IPS DF 6.9 (cell line): ENCODE measurements at regions not wholly inside any gene's neighbourhood (a gene's known extent, or its start where the extent isn't known, plus 50 kb on each side); places are given as distances from the start of the nearest gene placed in this dataset.
"Not testable (repeated sequence)": the region's sequence is repeated elsewhere in the genome, so short reads cannot be mapped to it uniquely, and the experiment has no call there.

Experiments used
- DNase-seq: peaks from one replicate; pipeline ENCODE4 v3.0.0-alpha.2; 2013; ENCODE audit warnings: low read depth, low spot score
- H3K27ac ChIP-seq: one replicate; pipeline ENCODE4 v1.5.1; 2013; ENCODE audit warnings: low read length, control low read depth
- H3K27me3 ChIP-seq: 2 replicates; pipeline ENCODE4 v1.6.1; 2013; ENCODE audit warnings: mild to moderate bottlenecking, low read length; ENCODE audit not compliant: control insufficient read depth, insufficient read depth
- H3K36me3 ChIP-seq: 2 replicates; pipeline ENCODE4 v1.6.1; 2013; ENCODE audit warnings: low read length; ENCODE audit not compliant: control insufficient read depth, insufficient read depth
- H3K4me1 ChIP-seq: 2 replicates; pipeline ENCODE4 v1.6.1; 2013; ENCODE audit warnings: low read length; ENCODE audit not compliant: control insufficient read depth, insufficient read depth
- H3K4me3 ChIP-seq: 2 replicates; pipeline ENCODE4 v1.5.1; 2013; ENCODE audit warnings: mild to moderate bottlenecking, low read length
- H3K9me3 ChIP-seq: 2 replicates; pipeline ENCODE4 v1.6.1; 2013; ENCODE audit warnings: low read length, inconsistent platforms; ENCODE audit not compliant: control insufficient read depth, insufficient read depth
- WGBS: extraction: QIAGEN DNeasy Blood & Tissue Kit; methylation state at CpG from one replicate; pipeline ENCODE4 v1.1.7; 2013; ENCODE audit warnings: mixed read lengths, missing lambda C conversion rate; ENCODE audit not compliant: insufficient read length, insufficient coverage; 5-methylcytosine and 5-hydroxymethylcytosine counted together

DNA sequence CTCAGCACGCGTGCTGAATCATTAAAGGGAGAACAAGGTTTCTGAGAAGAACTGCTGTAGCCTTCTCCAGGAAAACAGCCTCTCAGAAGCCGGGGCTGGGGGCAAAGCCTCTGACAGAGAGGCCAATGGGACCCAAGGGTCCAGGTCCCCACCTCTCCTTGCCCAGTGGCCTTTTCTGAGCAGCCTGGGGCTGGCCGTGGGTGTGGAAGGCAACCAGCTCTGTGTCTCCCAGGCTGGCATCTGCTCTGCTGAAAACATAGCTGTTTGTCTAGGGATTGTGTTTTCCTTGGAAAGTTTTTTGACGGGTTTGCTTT, 261.2 kb downstream of the NPHP4 start:
- no peak overlapping the region for H3K4me3 ChIP-seq
- no peaks in the 10 kb centered on the region; the same call in 1 of the 2 replicates for H3K9me3 ChIP-seq
- no peak for DNase-seq
- no peak overlapping the region for H3K27ac ChIP-seq
- H3K4me1 ChIP-seq, result no peaks in the 10 kb centered on the region
- H3K27me3 ChIP-seq, result no peaks in the 10 kb centered on the region
- no CpG with 5 or more reads among the region's 5 CpGs for WGBS
- no peaks in the 10 kb centered on the region for H3K36me3 ChIP-seq

DNA sequence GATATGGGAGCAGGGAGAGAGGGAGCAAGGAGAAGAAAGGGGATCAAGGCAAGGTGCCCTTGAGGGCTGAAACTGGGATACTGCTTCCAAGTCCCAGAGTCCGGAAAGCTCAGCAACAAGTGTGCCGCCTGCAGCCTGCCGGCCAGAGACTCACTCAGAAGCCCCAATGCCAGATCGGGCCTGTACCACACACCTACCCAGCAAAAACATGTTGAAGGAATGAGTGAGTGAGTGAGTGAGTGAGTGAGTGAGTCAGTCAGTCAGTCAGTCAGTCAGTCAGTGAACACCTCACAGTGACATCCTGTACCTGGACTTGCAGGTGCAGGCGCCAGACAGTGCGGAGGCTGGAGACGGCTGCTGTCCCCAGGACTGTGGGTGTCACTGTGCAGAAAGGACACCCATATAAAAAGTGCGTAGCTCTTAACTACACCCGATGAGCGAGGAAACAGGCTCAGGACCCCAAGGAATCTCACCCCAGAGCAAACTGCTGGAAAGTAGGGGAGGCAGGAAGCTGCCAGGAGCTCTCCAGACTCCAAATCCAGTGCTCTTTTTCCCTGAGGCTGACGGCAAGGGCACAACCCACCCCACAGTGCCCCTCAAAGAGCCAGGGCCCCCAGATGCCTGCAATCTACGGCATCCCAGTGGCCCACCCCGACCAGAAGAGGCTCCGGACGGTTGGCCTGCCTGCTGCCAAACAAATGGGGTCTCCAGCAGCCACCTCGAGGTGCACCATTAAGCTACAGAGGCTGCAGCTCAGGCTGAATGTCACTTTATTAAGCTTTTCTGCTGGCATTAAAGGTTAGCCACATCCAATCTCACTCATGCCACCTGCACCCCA, 261.7 kb downstream of the NPHP4 start:
- DNase-seq, result no peak
- Histone ChIP-seq H3K4me3 (no peak overlapping the region), H3K27me3 (no peaks in the 10 kb centered on the region), H3K4me1 (no peaks in the 10 kb centered on the region), H3K27ac (no peak overlapping the region), H3K36me3 (no peaks in the 10 kb centered on the region), H3K9me3 (no peaks in the 10 kb centered on the region; the same call in 1 of the 2 replicates)
- no CpG with 5 or more reads among the region's 16 CpGs for WGBS

DNA sequence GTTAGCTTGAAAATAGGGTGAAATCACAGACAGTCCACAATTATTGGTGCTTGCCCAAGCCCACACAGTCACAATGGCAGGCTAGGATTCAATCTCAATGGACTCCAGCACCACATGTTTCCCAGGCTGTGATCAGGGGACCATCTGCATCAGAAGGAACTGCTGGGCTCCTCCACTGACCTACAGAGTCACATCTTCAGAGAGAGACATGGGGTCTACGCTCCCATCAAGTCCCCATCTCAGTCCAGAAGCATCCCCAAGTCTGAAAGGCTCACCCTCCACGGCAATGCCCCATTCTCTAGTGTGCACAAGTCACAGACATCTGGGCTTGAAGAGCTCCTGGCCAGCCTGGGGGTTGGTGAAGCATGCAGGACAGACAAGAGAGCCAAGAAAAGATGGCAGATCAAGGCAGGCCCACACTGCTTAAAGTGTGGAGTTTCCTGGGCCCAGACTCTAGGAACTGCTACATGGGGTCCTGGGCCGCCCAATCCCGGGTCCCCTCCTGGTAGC, 262.5 kb downstream of the NPHP4 start:
- H3K27me3 ChIP-seq, result no peaks in the 10 kb centered on the region
- no CpG with 5 or more reads among the region's 4 CpGs for WGBS
- H3K4me3 ChIP-seq, result no peak overlapping the region
- H3K36me3 ChIP-seq, result no peaks in the 10 kb centered on the region
- DNase-seq, result no peak
- no peak overlapping the region for H3K27ac ChIP-seq
- H3K9me3 ChIP-seq, result no peaks in the 10 kb centered on the region; the same call in 1 of the 2 replicates
- H3K4me1 ChIP-seq, result no peaks in the 10 kb centered on the region

DNA sequence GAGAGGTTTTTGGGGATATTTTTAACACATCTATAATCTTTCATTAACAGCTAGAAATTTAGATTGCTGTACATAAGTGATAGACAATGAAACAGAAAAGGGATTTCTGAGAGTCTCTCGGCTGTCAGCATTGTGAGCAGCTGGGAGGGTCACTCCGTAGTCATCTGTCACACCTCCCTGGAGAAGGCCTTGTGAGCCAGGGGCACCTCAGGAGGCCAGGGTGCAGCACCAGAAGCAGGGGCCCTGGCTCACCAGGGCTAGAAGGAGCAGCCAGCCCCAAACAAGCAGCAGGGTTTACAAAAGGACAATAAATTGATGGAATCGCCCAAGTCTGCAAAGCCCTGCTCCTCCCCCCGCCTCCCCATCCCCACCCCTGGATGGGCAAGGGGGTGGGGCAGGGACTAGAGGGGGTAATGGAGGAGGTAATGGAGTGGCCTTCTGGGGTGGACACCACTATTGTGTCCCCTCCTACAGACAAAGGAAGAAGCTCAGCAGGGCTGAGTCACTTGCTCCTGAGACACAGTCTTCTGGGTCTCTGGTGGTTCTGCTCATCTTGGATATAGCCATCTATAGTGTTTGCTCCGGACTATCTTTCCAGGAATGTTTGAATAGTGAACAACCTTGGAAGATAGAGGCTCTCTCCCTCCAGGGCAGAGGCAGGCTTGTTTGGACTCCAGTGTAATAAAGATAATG, 263.4 kb downstream of the NPHP4 start:
- H3K9me3 ChIP-seq, result no peaks in the 10 kb centered on the region; the same call in none of the 2 replicates
- no peaks in the 10 kb centered on the region for H3K27me3 ChIP-seq
- H3K27ac ChIP-seq, result no peak overlapping the region
- no peaks in the 10 kb centered on the region for H3K4me1 ChIP-seq
- WGBS, result no CpG with 5 or more reads among the region's 5 CpGs
- no peak overlapping the region for H3K4me3 ChIP-seq
- no peak for DNase-seq
- H3K36me3 ChIP-seq, result no peaks in the 10 kb centered on the region

DNA sequence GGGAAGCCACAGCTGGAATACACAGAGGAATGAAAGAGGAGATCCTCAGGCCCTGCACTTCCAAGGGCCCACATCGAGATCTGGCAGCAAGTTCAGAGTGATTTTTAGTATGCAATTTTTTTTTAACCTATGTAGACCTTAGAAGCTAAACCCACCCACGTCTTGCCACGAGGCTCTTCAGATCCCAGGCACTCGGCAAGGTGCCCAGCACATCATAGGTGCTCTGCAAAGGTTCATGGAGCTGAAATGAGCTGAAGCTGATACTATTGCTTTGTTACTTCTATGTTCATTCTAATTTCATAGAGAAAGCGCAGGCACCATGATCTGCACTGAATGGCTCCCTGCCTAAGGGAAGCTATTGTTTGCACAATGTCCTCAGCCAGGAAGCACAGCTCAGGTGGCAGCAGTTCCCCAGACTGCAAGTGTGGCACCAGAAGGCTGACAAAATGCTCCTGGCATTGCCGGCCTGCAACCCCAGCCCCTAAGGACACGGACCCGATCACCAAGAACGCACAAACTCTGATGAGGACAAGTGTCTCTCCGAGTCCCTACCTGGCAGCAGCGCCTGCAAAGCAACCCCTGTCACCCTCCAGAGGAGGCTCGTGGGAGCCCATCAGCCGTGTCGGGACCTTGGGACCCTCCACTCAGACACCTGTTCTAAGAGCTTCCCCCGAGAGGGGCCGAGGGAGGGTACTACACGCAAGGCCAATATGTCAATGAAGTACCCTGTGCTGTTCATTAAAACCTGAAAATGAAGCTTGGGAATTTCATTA, 264.2 kb downstream of the NPHP4 start:
- Histone ChIP-seq H3K36me3 (no peaks in the 10 kb centered on the region), H3K4me1 (no peaks in the 10 kb centered on the region), H3K4me3 (no peak overlapping the region), H3K27ac (no peak overlapping the region), H3K27me3 (no peaks in the 10 kb centered on the region), H3K9me3 (no peaks in the 10 kb centered on the region; the same call in none of the 2 replicates)
- no peak for DNase-seq
- no CpG with 5 or more reads among the region's 17 CpGs for WGBS

DNA sequence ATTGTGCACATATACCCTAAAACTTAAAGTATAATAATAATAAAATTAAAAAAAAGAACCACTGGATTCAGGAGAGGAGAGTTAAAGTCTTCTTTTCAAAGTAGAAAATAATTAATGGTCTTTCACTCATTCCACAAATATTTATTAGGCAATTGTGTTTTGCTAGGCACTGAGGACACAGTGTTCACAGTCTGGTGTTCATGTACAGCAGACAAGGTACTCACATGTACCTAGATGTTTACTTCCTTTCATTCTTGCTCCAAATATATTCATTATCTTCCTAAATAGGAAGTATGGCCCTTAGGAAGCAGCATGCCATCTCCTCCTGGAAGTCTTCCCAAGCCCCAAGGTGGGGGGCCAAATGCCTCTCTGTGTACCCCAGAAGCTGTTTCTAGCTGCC, 265.0 kb downstream of the NPHP4 start:
- no peaks in the 10 kb centered on the region for H3K4me1 ChIP-seq
- H3K27ac ChIP-seq, result no peak overlapping the region
- DNase-seq, result no peak
- H3K27me3 ChIP-seq, result no peaks in the 10 kb centered on the region
- H3K4me3 ChIP-seq, result no peak overlapping the region
- H3K9me3 ChIP-seq, result no peaks in the 10 kb centered on the region; the same call in none of the 2 replicates
- no peaks in the 10 kb centered on the region for H3K36me3 ChIP-seq

DNA sequence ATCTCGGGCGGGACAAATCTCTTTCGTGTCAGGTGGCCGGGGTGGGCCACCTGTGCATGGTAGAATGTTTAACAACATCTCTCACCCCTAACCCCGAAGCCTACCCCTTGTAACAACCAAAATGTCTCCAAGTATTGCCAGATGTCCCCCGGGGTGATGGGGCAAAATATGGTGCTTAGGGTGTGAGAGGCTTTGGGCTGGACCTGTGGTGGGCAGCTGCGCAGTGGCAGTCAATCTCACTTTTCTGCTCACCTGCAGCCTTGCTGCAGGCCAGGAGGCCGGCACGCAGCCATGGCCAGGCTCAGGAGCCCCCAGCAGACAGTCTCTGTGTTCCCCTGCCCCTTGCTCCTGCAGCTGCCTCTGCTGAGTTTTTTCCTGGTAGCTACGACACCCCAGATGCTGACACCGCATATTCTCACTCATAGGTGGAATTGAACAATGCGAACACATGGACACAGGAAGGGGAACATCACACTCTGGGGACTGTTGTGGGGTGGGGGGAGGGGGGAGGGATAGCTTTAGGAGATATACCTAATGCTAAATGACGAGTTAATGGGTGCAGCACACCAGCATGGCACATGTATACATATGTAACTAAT, 265.5 kb downstream of the NPHP4 start:
- not testable (repeated sequence) for H3K4me1 ChIP-seq, H3K27me3 ChIP-seq, DNase-seq, H3K27ac ChIP-seq, H3K4me3 ChIP-seq, H3K9me3 ChIP-seq, H3K36me3 ChIP-seq
- WGBS, result no CpG with 5 or more reads among the region's 13 CpGs

DNA sequence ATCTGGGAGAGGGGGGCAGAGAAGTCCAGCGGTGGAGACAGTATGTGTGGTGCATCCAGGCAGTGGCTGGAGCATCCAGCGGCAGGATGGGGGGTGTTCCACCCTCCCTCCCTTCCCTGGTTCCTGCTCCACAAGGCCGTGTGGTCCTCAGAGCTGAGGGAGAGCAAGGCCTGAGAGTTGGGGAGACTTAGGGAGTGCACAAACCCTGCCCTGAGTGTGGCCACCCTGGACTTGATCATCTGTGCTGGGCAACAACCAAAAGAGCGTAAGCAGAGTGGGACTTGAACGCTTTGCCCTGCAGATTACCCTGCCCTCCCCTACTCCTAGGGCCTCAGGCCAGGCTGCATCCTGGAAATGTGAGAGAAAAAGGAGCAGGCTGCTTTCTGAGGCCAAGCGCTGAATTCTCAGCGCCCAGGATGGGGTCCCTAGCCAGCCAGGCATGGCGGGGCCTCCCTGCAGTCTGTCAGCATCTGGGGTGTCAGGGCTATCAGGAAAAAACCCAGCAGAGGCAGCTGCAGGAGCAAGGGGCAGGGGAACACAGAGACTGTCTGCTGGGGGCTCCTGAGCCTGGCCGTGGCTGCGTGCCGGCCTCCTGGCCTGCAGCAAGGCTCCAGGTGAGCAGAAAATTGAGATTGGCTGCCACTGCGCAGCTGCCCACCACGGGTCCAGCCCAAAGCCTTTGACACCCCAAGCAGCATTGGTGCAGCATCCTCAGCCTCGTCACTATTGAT, 266.2 kb downstream of the NPHP4 start:
- H3K27ac ChIP-seq, result no peak overlapping the region
- H3K36me3 ChIP-seq, result no peaks in the 10 kb centered on the region
- no peaks in the 10 kb centered on the region; the same call in none of the 2 replicates for H3K9me3 ChIP-seq
- no CpG with 5 or more reads among the region's 14 CpGs for WGBS
- H3K27me3 ChIP-seq, result no peaks in the 10 kb centered on the region
- no peak overlapping the region for H3K4me3 ChIP-seq
- H3K4me1 ChIP-seq, result no peaks in the 10 kb centered on the region
- no peak for DNase-seq

DNA sequence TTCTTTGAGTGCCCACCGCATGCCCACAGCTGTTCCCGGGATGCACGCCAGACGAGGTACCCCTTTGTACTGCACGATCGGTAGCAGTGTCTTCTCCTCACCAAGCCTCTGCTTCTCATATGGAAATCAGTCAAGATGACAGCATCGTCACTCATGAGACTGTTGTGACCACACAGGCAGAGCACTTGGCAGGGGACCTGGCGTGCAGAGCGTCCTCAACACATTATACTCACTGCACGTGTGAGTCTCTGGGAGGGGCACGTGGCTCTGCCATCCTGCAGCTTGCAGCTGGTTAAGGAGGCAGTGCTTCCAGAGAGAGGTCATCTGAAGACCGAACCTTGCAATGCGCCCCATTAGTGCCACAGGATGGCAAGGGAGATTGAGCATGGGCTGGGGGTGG, 266.8 kb downstream of the NPHP4 start:
- DNase-seq, result no peak
- no peaks in the 10 kb centered on the region; the same call in none of the 2 replicates for H3K9me3 ChIP-seq
- H3K4me1 ChIP-seq, result no peaks in the 10 kb centered on the region
- no peaks in the 10 kb centered on the region for H3K27me3 ChIP-seq
- no CpG with 5 or more reads among the region's 13 CpGs for WGBS
- no peaks in the 10 kb centered on the region for H3K36me3 ChIP-seq
- no peak overlapping the region for H3K27ac ChIP-seq
- no peak overlapping the region for H3K4me3 ChIP-seq
